Esophagus squamous epithelium (tissue), 4 donors: ENCODE measurements at regions not wholly inside any gene's neighbourhood (a gene's known extent, or its start where the extent isn't known, plus 50 kb on each side); places are given as distances from the start of the nearest gene placed in this dataset.

Experiments
- POLR2A ChIP-seq, 4 donors: fragments of 450-650 bp; IDR thresholded peaks; one replicate each; pipeline ENCODE4 v1.6.1; 2017; ENCODE audit warnings: antibody characterized with exemption in 4 of 4, mild to moderate bottlenecking in 4 of 4, moderate library complexity in 3 of 4
- TF ChIP-seq, protein P1 (sequence below), 6 experiments: fragments of 450-650 bp in 4 of 6; fragments of 200-600 bp in 2 of 6; sonication (generic) in 2 of 6; IDR thresholded peaks; one replicate each; pipeline ENCODE4 v1.5.1; 2016 to 2019; ENCODE audit warnings: antibody characterized with exemption in 6 of 6, mild to moderate bottlenecking in 4 of 6, moderate library complexity in 4 of 6

- TF ChIP-seq, protein P1, sequence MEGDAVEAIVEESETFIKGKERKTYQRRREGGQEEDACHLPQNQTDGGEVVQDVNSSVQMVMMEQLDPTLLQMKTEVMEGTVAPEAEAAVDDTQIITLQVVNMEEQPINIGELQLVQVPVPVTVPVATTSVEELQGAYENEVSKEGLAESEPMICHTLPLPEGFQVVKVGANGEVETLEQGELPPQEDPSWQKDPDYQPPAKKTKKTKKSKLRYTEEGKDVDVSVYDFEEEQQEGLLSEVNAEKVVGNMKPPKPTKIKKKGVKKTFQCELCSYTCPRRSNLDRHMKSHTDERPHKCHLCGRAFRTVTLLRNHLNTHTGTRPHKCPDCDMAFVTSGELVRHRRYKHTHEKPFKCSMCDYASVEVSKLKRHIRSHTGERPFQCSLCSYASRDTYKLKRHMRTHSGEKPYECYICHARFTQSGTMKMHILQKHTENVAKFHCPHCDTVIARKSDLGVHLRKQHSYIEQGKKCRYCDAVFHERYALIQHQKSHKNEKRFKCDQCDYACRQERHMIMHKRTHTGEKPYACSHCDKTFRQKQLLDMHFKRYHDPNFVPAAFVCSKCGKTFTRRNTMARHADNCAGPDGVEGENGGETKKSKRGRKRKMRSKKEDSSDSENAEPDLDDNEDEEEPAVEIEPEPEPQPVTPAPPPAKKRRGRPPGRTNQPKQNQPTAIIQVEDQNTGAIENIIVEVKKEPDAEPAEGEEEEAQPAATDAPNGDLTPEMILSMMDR (IDR thresholded peaks at IDR 0.05): no peak
- TF ChIP-seq POLR2A (IDR thresholded peaks at IDR 0.05): no peak
Measured at GRCh38 chr12:93181409-93181965, 196.2 kb upstream of the NUDT4 start.
